ENCODE measurements at regions not wholly inside any gene's neighbourhood (a gene's known extent, or its start where the extent isn't known, plus 50 kb on each side); places are given as distances from the start of the nearest gene placed in this dataset.

DNA sequence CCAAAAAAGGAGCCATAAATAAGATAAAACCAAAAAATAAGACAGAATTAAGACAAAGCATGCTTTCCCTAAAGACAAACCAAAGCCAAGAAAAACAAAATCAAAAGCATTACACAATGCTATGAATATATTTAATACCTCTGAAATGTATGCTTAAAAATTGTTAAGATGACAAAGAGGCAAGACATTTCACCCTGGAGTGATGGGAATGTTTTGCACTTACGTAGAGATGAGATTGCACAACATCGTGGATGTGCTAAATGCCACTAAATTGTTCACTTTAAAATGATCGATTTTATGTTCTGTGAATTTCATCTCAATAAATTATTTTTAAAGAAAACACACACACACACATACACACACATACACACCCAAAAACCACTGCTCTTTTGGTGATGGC lies 386.6 kb upstream of the KLHL29 start:
- DNase-seq (ENCODE audit: low spot score) = no peak
- in situ Hi-C loops (cut with HindIII; ENCODE audit: low sequenced_read_pairs) = no loop called here

GRCh38 chr2:22999951-23000350 lies 385.0 kb upstream of the KLHL29 start:
- in situ Hi-C loops (cut with HindIII; ENCODE audit: low sequenced_read_pairs) = no loop called here
- no peak for DNase-seq (ENCODE audit: low spot score)

GRCh38 chr2:23002234-23002633 lies 382.7 kb upstream of the KLHL29 start:
- in situ Hi-C loops (cut with HindIII; ENCODE audit: low sequenced_read_pairs) = no loop called here
- DNase-seq (ENCODE audit: low spot score) = no peak

DNA sequence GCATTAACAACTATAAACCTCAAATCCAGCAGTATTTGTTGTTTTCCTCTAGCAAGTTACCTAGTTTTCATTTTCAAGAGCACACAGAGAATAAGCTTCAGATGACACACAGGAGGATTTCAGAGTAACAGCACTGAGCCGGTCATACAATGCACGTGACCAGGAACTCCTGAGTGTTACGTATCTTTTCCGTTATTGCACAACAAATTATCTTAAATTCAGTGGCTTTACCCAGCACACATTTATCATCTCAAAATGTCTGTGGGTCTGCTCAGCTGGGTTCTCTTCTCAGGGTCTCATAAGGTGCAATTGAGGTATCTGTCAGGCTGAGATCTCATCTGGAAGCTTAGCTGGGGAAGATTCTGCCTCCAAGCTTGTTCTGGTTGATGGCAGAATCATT lies 379.5 kb upstream of the KLHL29 start:
- DNase-seq (ENCODE audit: low spot score) = no peak
- in situ Hi-C loops (cut with HindIII; ENCODE audit: low sequenced_read_pairs) = no loop called here

GRCh38 chr2:23007631-23008235 lies 377.2 kb upstream of the KLHL29 start:
- in situ Hi-C loops (cut with HindIII; ENCODE audit: low sequenced_read_pairs) = no loop called here
- no peak for DNase-seq (ENCODE audit: low spot score)

DNA sequence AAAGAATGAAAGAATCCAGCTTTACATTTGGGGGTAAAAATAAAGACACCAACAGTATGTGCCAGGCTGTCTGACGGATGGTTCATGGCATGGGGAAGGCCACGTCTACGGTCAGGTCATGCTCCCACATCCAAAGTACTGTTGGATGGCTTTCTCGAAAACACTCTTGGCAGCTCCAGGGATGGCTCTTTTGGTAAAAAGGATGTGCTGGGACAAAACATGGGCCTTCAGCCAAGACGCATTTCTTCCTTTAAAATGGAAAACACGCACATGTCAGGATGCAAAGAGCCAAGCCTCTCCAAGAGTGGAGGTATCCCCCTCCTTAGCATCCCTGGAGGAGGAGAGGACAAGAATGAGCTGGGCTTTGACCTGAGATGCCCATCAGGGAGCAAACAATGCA lies 376.5 kb upstream of the KLHL29 start:
- in situ Hi-C loops (cut with HindIII; ENCODE audit: low sequenced_read_pairs) = no loop called here

GRCh38 chr2:23008951-23009350 lies 376.0 kb upstream of the KLHL29 start:
- in situ Hi-C loops (cut with HindIII; ENCODE audit: low sequenced_read_pairs) = no loop called here
- no peak for DNase-seq (ENCODE audit: low spot score)

More for the DNA sequence above, 376.5 kb upstream of the KLHL29 start:
- DNase-seq (ENCODE audit: low spot score) = no peak

DNA sequence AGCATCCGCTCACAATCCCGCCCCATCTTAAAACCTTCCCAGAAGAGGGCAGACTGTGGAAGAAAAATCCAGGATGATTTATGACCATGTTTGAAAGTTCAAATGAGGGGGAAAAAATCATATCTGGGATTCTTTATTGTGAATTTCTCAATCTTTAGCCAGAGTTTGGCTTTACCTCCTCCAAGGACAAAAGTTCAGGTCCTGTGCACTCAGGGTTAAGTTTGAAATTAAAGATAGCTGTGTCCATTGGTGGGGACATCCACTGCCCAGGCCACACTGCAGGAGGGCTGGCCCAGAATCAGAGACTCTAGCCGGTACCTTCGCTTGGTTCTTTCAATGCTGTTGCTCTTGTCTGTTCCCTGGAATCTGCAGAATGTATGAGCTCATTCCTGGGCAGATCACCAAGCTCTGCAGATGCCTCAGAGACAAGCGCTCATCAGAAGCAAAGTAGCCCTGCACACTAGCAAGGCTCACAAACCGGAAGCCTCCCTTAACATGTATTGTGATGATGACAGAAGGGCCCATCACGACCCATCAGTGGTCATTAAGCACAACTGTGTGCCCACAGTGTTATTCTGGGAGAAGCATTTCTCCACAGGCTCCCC lies 375.3 kb upstream of the KLHL29 start:
- DNase-seq (ENCODE audit: low spot score) = peak; percentile 94
- in situ Hi-C loops (cut with HindIII; ENCODE audit: low sequenced_read_pairs) = no loop called here

GRCh38 chr2:23012499-23012898 lies 372.5 kb upstream of the KLHL29 start:
- DNase-seq (ENCODE audit: low spot score) = no peak
- in situ Hi-C loops (cut with HindIII; ENCODE audit: low sequenced_read_pairs) = no loop called here

DNA sequence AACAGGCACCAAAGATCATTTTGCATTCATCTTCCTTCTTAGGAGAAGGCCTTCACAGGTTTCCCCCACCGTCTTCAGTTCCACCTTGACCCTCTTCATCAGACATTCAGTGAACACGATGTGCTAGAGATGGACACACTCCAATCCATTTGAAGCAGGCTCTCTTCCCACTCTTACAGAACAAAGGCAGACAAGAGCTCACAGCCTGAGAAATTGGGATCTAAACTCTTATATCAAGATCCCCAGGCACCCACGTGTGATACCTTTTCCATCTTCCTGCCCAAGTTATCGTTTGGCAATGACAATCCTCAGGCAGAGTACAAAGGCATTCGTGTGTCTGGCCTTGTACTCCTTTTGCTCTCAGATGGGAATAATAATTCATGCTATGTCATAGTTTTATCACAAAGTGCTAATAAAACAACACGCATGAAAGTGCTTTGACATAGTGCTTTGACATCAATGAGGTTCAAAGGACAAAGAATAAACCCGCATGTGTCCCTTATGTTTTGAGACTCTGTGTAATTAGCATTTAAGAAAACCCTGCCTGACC lies 369.3 kb upstream of the KLHL29 start:
- in situ Hi-C loops (cut with HindIII; ENCODE audit: low sequenced_read_pairs) = no loop called here
- DNase-seq (ENCODE audit: low spot score) = no peak

GRCh38 chr2:23019476-23019875 lies 365.5 kb upstream of the KLHL29 start:
- in situ Hi-C loops (cut with HindIII; ENCODE audit: low sequenced_read_pairs) = no loop called here
- no peak for DNase-seq (ENCODE audit: low spot score)

- no peak for DNase-seq (ENCODE audit: low spot score)
- in situ Hi-C loops (cut with HindIII; ENCODE audit: low sequenced_read_pairs) = no loop called here
Observed at GRCh38 chr2:23020659-23021058, 364.3 kb upstream of the KLHL29 start.

GRCh38 chr2:23021311-23022120 lies 363.5 kb upstream of the KLHL29 start:
- in situ Hi-C loops (cut with HindIII; ENCODE audit: low sequenced_read_pairs) = no loop called here
- DNase-seq (ENCODE audit: low spot score) = no peak

GRCh38 chr2:23023722-23024121 lies 361.3 kb upstream of the KLHL29 start:
- in situ Hi-C loops (cut with HindIII; ENCODE audit: low sequenced_read_pairs) = no loop called here

GRCh38 chr2:23026671-23027070 lies 358.3 kb upstream of the KLHL29 start:
- in situ Hi-C loops (cut with HindIII; ENCODE audit: low sequenced_read_pairs) = no loop called here

More at GRCh38 chr2:23023722-23024121, 361.3 kb upstream of the KLHL29 start:
- DNase-seq (ENCODE audit: low spot score) = no peak

DNA sequence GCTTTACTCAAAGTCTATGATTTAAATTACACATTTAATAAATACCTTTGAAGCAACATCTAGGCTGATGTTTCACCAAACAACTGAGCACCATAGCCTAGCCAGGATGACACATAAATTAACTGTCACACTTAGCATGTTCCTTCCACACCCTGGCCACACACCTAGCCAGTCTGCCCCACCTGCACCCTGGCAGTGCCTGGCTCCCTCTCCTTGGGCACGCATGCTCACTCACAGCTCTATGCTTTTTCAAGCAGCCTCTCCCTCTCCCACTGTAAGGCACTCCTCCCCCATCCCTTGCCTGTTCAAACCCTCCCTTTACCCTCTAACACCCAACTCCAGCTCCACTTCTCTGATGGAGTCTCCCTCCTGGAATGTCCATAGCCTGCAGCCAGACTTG lies 357.6 kb upstream of the KLHL29 start:
- in situ Hi-C loops (cut with HindIII; ENCODE audit: low sequenced_read_pairs) = no loop called here
- no peak for DNase-seq (ENCODE audit: low spot score)

More at GRCh38 chr2:23026671-23027070, 358.3 kb upstream of the KLHL29 start:
- DNase-seq (ENCODE audit: low spot score) = no peak

- no peak for DNase-seq (ENCODE audit: low spot score)
- in situ Hi-C loops (cut with HindIII; ENCODE audit: low sequenced_read_pairs) = no loop called here
Observed at GRCh38 chr2:23028106-23028505, 356.9 kb upstream of the KLHL29 start.

DNA sequence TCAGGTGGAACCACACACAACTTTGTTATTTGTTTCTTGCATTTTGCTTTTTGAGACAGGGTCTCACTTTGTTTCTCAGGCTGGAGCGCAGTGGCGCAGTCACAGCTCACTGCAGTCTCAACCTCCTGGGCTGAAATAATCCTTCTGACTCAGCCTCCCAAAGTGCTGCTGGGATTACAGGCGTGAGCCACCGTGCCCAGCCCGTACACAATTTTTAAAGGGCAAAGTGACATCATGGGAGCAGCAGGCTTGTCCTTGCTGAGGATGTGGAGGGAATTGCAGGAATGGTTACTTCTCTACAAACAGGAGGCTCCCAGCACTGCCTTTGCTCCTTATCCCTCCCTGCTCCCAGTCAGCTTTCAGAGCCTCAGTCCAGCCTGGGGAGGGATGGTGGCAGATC lies 355.9 kb upstream of the KLHL29 start:
- DNase-seq (ENCODE audit: low spot score) = no peak
- in situ Hi-C loops (cut with HindIII; ENCODE audit: low sequenced_read_pairs) = no loop called here

GRCh38 chr2:23029951-23030350 lies 355.0 kb upstream of the KLHL29 start:
- in situ Hi-C loops (cut with HindIII; ENCODE audit: low sequenced_read_pairs) = no loop called here
- DNase-seq (ENCODE audit: low spot score) = no peak

DNA sequence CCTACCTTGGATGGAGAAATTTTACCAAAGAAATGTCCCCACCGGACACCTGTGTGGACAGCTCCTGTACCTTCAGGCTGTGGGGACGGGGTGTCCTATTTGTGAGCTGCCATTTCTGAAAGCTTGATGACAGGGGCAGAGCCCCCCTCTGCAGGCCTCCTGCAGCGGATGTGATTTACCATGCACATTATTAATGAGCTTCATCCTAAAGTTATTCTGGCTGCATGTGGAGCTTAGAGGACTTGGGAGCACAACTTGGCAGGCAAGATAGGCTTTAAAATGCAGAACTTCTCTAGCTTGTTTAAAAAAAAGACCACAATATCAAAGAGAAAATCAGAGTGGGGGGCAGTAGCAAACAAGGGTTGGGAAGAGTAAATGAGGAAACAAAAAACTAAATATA lies 350.0 kb upstream of the KLHL29 start:
- in situ Hi-C loops (cut with HindIII; ENCODE audit: low sequenced_read_pairs) = no loop called here

More for the DNA sequence above, 350.0 kb upstream of the KLHL29 start:
- DNase-seq (ENCODE audit: low spot score) = no peak
